D341Med (cell line): ENCODE measurements at regions not wholly inside any gene's neighbourhood (a gene's known extent, or its start where the extent isn't known, plus 50 kb on each side); places are given as distances from the start of the nearest gene placed in this dataset.
"Not testable (repeated sequence)": the region's sequence is repeated elsewhere in the genome, so short reads cannot be mapped to it uniquely, and the experiment has no call there.

ENCODE experiments used
- DNase-seq: peaks from one replicate; pipeline ENCODE4 v3.0.0; 2012; ENCODE audit warnings: low spot score

GRCh38 chr4:4666693-4667621 is 125.1 kb upstream of the STX18 start:
- DNase-seq, result no peak

GRCh38 chr4:4666187-4666586 is 124.3 kb upstream of the STX18 start:
- peak; percentile 90 for DNase-seq

GRCh38 chr4:4664234-4664633 is 122.4 kb upstream of the STX18 start:
- DNase-seq, result no peak

- DNase-seq, result no peak
Observed at GRCh38 chr4:4663028-4663427, 121.2 kb upstream of the STX18 start.

- no peak for DNase-seq
Observed at GRCh38 chr4:4662230-4662629, 120.4 kb upstream of the STX18 start.

- no peak for DNase-seq
Observed at GRCh38 chr4:4659871-4660651, 118.2 kb upstream of the STX18 start.

- no peak for DNase-seq
Observed at GRCh38 chr4:4658052-4658451, 116.2 kb upstream of the STX18 start.

- no peak for DNase-seq
Observed at GRCh38 chr4:4656977-4657376, 115.1 kb upstream of the STX18 start.

- DNase-seq, result no peak
Observed at GRCh38 chr4:4655901-4656300, 114.1 kb upstream of the STX18 start.

- DNase-seq, result no peak
Observed at GRCh38 chr4:4655011-4655410, 113.2 kb upstream of the STX18 start.

- DNase-seq, result peak; percentile 85
Observed at GRCh38 chr4:4651811-4652755, 110.2 kb upstream of the STX18 start.

- DNase-seq, result no peak
Observed at GRCh38 chr4:4647041-4647440, 105.2 kb upstream of the STX18 start.

GRCh38 chr4:4645743-4646142 is 103.9 kb upstream of the STX18 start:
- DNase-seq, result no peak

GRCh38 chr4:4644277-4644676 is 102.4 kb upstream of the STX18 start:
- DNase-seq, result not testable (repeated sequence)

- DNase-seq, result not testable (repeated sequence)
Observed at GRCh38 chr4:4643743-4644142, 101.9 kb upstream of the STX18 start.

GRCh38 chr4:4643306-4643705 is 101.5 kb upstream of the STX18 start:
- DNase-seq, result no peak

GRCh38 chr4:4642496-4643000 is 100.7 kb upstream of the STX18 start:
- DNase-seq, result no peak

- no peak for DNase-seq
Observed at GRCh38 chr4:4641661-4642495, 100.0 kb upstream of the STX18 start.

GRCh38 chr4:4641254-4641653 is 99.4 kb upstream of the STX18 start:
- DNase-seq, result no peak

GRCh38 chr4:4640692-4641091 is 98.8 kb upstream of the STX18 start:
- no peak for DNase-seq

GRCh38 chr4:4639370-4639769 is 97.5 kb upstream of the STX18 start:
- DNase-seq, result no peak
